A549 (cell line): ENCODE measurements at regions not wholly inside any gene's neighbourhood (a gene's known extent, or its start where the extent isn't known, plus 50 kb on each side); places are given as distances from the start of the nearest gene placed in this dataset.
A peak's percentile ranks its signal among the peaks of the same experiment; 100 is the strongest.

Experiments
- ATAC-seq, 2 experiments: fragments of 200-7000 bp in 1 of 2; fragments of >200 bp in 1 of 2; cut with Nextera tagmentation in 1 of 2; cut with Tn5 transposase in 1 of 2; 3 replicates each; pipeline versions ENCODE4 v1.8.0 to v1.9.1; 2018 to 2020; ENCODE audit warnings: mild to moderate bottlenecking in 1 of 2, moderate library complexity in 1 of 2
- CTCF ChIA-PET: fragments of 300-600 bp; sonication (Branson Sonifier 250); formaldehyde crosslinking; extraction: SDS; loops from one replicate; lab custom pipeline; 2021; ENCODE audit warnings: antibody characterized with exemption, inconsistent platforms; lab: Yijun Ruan, JAX
- POLR2A ChIA-PET: fragments of 350-600 bp; formaldehyde crosslinking; extraction: SDS; loops from one replicate; lab custom pipeline; 2021; ENCODE audit warnings: antibody characterized with exemption, inconsistent platforms; lab: Yijun Ruan, JAX
- DNase-seq, 2 experiments: peaks; one replicate each; pipeline versions ENCODE4 v3.0.0 to v3.0.0-alpha.2; 2011 to 2016; ENCODE audit warnings: low read depth in 1 of 2, low spot score in 1 of 2
- FAIRE-seq: peaks from 2 replicates; lab custom pipeline; 2011; peaks lifted over from hg19 to GRCh38; lab: Jason Lieb, UNC
- H3K27ac ChIP-seq, 2 experiments: fragments of >200 bp; sonication (Bioruptor Twin); formaldehyde crosslinking; 3 replicates each; pipeline ENCODE4 v1.5.1; 2016 to 2017
- H3K4me1 ChIP-seq: fragments of >200 bp; sonication (Bioruptor Twin); formaldehyde crosslinking; 3 replicates; pipeline ENCODE4 v1.6.1; 2016
- H3K4me2 ChIP-seq: fragments of >200 bp; sonication (Bioruptor Twin); formaldehyde crosslinking; 3 replicates; pipeline ENCODE4 v1.6.1; 2016
- H3K4me3 ChIP-seq: fragments of >200 bp; sonication (Bioruptor Twin); formaldehyde crosslinking; 3 replicates; pipeline ENCODE4 v1.5.1; 2016
- H3K9me3 ChIP-seq: fragments of >200 bp; sonication (Bioruptor Twin); formaldehyde crosslinking; 3 replicates; pipeline ENCODE4 v1.6.1; 2016
- ATOH8 ChIP-seq: fragments of 250-450 bp; sonication (Bioruptor Pico); IDR thresholded peaks from 2 replicates; pipeline ENCODE4 v1.5.0; 2020; ENCODE audit warnings: low read depth, mild to moderate bottlenecking, moderate library complexity
- BCL3 ChIP-seq: fragments of >200 bp; sonication (Bioruptor Twin); formaldehyde crosslinking; IDR thresholded peaks from 3 replicates; pipeline ENCODE4 v1.6.1; 2016
- BHLHE40 ChIP-seq: IDR thresholded peaks from 2 replicates; pipeline ENCODE4 v1.6.1; 2012; ENCODE audit warnings: low read depth, low read length, inconsistent platforms
- CEBPB ChIP-seq, 2 experiments: fragments of >200 bp in 1 of 2; sonication (Bioruptor Twin) in 1 of 2; formaldehyde crosslinking in 1 of 2; IDR thresholded peaks; 2 replicates each; pipeline ENCODE4 v1.6.1; 2012 to 2016
- EHF ChIP-seq: fragments of 250-450 bp; sonication (Bioruptor Pico); IDR thresholded peaks from 2 replicates; pipeline ENCODE4 v1.5.0; 2020; ENCODE audit warnings: mild to moderate bottlenecking
- ESRRA ChIP-seq: fragments of 150-350 bp; IDR thresholded peaks from 2 replicates; pipeline ENCODE4 v1.6.1; 2014; ENCODE audit warnings: mild to moderate bottlenecking, low read length, borderline replicate concordance
- FOSL2 ChIP-seq, 2 experiments: fragments of 450-650 bp in 1 of 2; fragments of >200 bp in 1 of 2; sonication (Bioruptor Twin) in 1 of 2; formaldehyde crosslinking; IDR thresholded peaks; 2 replicates each; pipeline versions ENCODE4 v1.5.0 to v1.6.1; 2016 to 2020; ENCODE audit warnings: mild to moderate bottlenecking in 1 of 2, moderate library complexity in 1 of 2
- FOXS1 ChIP-seq: fragments of 250-450 bp; sonication (Bioruptor Pico); IDR thresholded peaks from 2 replicates; pipeline ENCODE4 v1.5.0; 2020; ENCODE audit warnings: mild to moderate bottlenecking, moderate library complexity
- GATA3 ChIP-seq: IDR thresholded peaks from 2 replicates; pipeline ENCODE4 v1.6.1; 2012; ENCODE audit warnings: borderline replicate concordance
- HOXA7 ChIP-seq: fragments of 250-450 bp; sonication (Bioruptor Pico); IDR thresholded peaks from 2 replicates; pipeline ENCODE4 v1.5.0; 2020; ENCODE audit warnings: mild to moderate bottlenecking, moderate library complexity
- KDM5A ChIP-seq: fragments of 200-600 bp; sonication (generic); IDR thresholded peaks from 2 replicates; pipeline ENCODE4 v1.6.1; 2016; ENCODE audit warnings: antibody characterized with exemption, mild to moderate bottlenecking
- MAX ChIP-seq: IDR thresholded peaks from 2 replicates; pipeline ENCODE4 v1.6.1; 2012
- MYC ChIP-seq: IDR thresholded peaks from 2 replicates; pipeline ENCODE4 v1.6.1; 2012; ENCODE audit warnings: mild to moderate bottlenecking, inconsistent platforms, low read length, improper control_type of control experiment, borderline replicate concordance
- NFE2L2 ChIP-seq: fragments of 150-350 bp; conservative IDR thresholded peaks from 2 replicates; pipeline ENCODE4 v1.6.1; 2014; ENCODE audit warnings: low read length
- NPAS2 ChIP-seq: fragments of 250-450 bp; sonication (Bioruptor Pico); IDR thresholded peaks from 2 replicates; pipeline ENCODE4 v1.8.0; 2022; ENCODE audit warnings: mild to moderate bottlenecking, moderate library complexity, borderline replicate concordance
- PHF8 ChIP-seq: fragments of 200-600 bp; sonication (generic); IDR thresholded peaks from 2 replicates; pipeline ENCODE4 v1.6.1; 2016; ENCODE audit warnings: low read depth, mild to moderate bottlenecking, antibody characterized with exemption, moderate library complexity, borderline replicate concordance
- RARB ChIP-seq: fragments of 250-450 bp; sonication (Bioruptor Pico); IDR thresholded peaks from 2 replicates; pipeline ENCODE4 v1.8.0; 2021; ENCODE audit warnings: mild to moderate bottlenecking, moderate library complexity
- RCOR1 ChIP-seq: fragments of 150-350 bp; IDR thresholded peaks from 2 replicates; pipeline ENCODE4 v1.6.1; 2014; ENCODE audit warnings: antibody characterized with exemption, low read length, low read depth
- REST ChIP-seq: fragments of 200-600 bp; sonication (generic); IDR thresholded peaks from 2 replicates; pipeline ENCODE4 v1.6.1; 2016; ENCODE audit warnings: antibody characterized with exemption, mild to moderate bottlenecking, moderate library complexity
- RFX5 ChIP-seq: fragments of 450-650 bp; IDR thresholded peaks from 2 replicates; pipeline ENCODE4 v1.7.1; 2014; ENCODE audit warnings: antibody characterized with exemption, mild to moderate bottlenecking, moderate library complexity
- RNF2 ChIP-seq: fragments of 200-600 bp; sonication (generic); IDR thresholded peaks from 2 replicates; pipeline ENCODE4 v1.6.1; 2016; ENCODE audit warnings: low read depth, mild to moderate bottlenecking, antibody characterized with exemption, moderate library complexity, borderline replicate concordance
- SREBF2 ChIP-seq: fragments of 450-650 bp; IDR thresholded peaks from 2 replicates; pipeline ENCODE4 v1.6.1; 2014; ENCODE audit warnings: mild to moderate bottlenecking, moderate library complexity
- TP53 ChIP-seq: fragments of 250-450 bp; sonication (Bioruptor Pico); IDR thresholded peaks from 2 replicates; pipeline ENCODE4 v1.5.0; 2021; ENCODE audit warnings: mild to moderate bottlenecking, moderate library complexity
- USF2 ChIP-seq: fragments of 450-650 bp; IDR thresholded peaks from 2 replicates; pipeline ENCODE4 v1.6.1; 2014; ENCODE audit warnings: antibody characterized with exemption
- WGBS: methylation state at CpG from one replicate; pipeline ENCODE4 v1.1.6; 2017; ENCODE audit errors: missing lambda C conversion rate; 5-methylcytosine and 5-hydroxymethylcytosine counted together

- Histone ChIP-seq H3K4me1 (peaks cover 30% of the 10 kb centered on the region), H3K27ac (no peak overlapping the region), H3K4me3 (no peak overlapping the region), H3K4me2 (no peak overlapping the region), H3K9me3 (no peaks in the 10 kb centered on the region)
- DNase-seq (no peak), FAIRE-seq (no peak), ATAC-seq (no peak)
- ChIA-PET POLR2A (no interaction called here), CTCF (interaction anchor here (1.0 kb wide), 1 partner anchor 92 kb away, joined by 3 read pairs; no protein-coding TSS in a partner anchor)
- TF ChIP-seq KDM5A (no peak), BHLHE40 (no peak), RARB (CRISPR knock-in tag) (no peak), CEBPB (IDR thresholded peaks at IDR 0.05) (0 out of 4 replicates have a peak, but pooled peaks of 1 of the 2 experiments have one; percentile 5), NPAS2 (CRISPR knock-in tag) (no peak)
- WGBS, result 87% methylated on average over 7 of the region's 7 CpGs
Measured at GRCh38 chrX:39856472-39857121, 241.2 kb downstream of the BCOR start.

GRCh38 chrX:39857780-39858179 is 240.0 kb downstream of the BCOR start:
- ATAC-seq (no peak), DNase-seq (no peak), FAIRE-seq (no peak)
- POLR2A ChIA-PET, result no interaction called here
- Histone ChIP-seq H3K4me1 (peaks cover 30% of the 10 kb centered on the region), H3K9me3 (no peaks in the 10 kb centered on the region), H3K4me2 (no peak overlapping the region)
- WGBS, result 75% methylated on average over 2 of the region's 3 CpGs
- CTCF ChIA-PET, result no interaction called here
- TF ChIP-seq EHF (CRISPR knock-in tag) (no peak), PHF8 (no peak), NFE2L2 (no peak), USF2 (no peak), BCL3 (no peak), MYC (no peak), FOSL2 (IDR thresholded peaks at IDR 0.05) (no peak), FOSL2 (CRISPR knock-in tag; IDR thresholded peaks at IDR 0.05) (no peak), RCOR1 (no peak), ESRRA (no peak), SREBF2 (no peak), MAX (no peak), REST (no peak), RFX5 (no peak), FOXS1 (no peak), ATOH8 (no peak), KDM5A (no peak), HOXA7 (no peak), GATA3 (no peak), TP53 (CRISPR knock-in tag) (no peak), RNF2 (no peak)
- TF ChIP-seq, all 56 proteins: peak for 0
- H3K27ac ChIP-seq, result peak overlapping the region in 1 of 2 experiments; percentile 57; a peak in 2 of 6 replicates
- no peak overlapping the region for H3K4me3 ChIP-seq
